HL-60 (cell line): ENCODE measurements at regions not wholly inside any gene's neighbourhood (a gene's known extent, or its start where the extent isn't known, plus 50 kb on each side); places are given as distances from the start of the nearest gene placed in this dataset.

Source experiments
- CTCF ChIP-seq: IDR thresholded peaks from one replicate; pipeline ENCODE4 v1.5.1; 2011; ENCODE audit warnings: low read length, control low read depth, inconsistent platforms; ENCODE audit not compliant: insufficient read depth
- GABPA ChIP-seq: IDR thresholded peaks from 2 replicates; pipeline ENCODE4 v1.6.1; 2012; ENCODE audit warnings: low read depth
- POLR2AphosphoS5 ChIP-seq: IDR thresholded peaks from 2 replicates; pipeline ENCODE4 v1.6.1; 2012; ENCODE audit warnings: low read depth
- REST ChIP-seq: IDR thresholded peaks from 2 replicates; pipeline ENCODE4 v1.6.1; 2012; ENCODE audit warnings: low read depth; ENCODE audit not compliant: insufficient replicate concordance

- TF ChIP-seq CTCF = no peak
- no peak for TF ChIP-seq GABPA
- TF ChIP-seq POLR2AphosphoS5 = no peak
- TF ChIP-seq REST = no peak
These were observed 101.8 kb downstream of the CAND1 start for GRCh38 chr12:67370979-67371378.
